ENCODE measurements at regions not wholly inside any gene's neighbourhood (a gene's known extent, or its start where the extent isn't known, plus 50 kb on each side); places are given as distances from the start of the nearest gene placed in this dataset.

DNA sequence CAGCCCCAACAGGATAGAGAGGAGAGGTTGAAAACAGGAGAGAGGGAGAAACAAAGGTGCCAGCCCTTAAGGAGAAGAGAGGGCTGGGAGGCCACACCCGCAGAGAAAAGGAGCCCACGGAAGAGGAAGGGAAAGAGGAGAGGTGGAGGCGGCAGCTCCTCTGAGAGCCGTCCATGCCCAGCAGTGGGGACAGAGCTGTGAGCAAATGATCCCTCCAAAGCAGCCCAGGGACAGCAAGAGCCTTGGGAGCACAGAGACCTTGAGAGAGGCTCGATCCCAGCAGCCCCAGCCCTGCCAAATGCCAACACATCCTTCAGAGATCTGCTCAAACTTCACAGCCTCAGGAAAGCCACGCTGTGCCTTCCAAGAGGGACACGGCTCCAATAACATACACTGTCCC, 66.7 kb upstream of the CORO2B start:
- BruUV-seq (replicated peaks), result no TSS peak
- H3K36me3 ChIP-seq (ENCODE audit: control insufficient read depth, insufficient read depth, low read length), result no peaks in the 10 kb centered on the region
- H3K9me3 Mint-ChIP-seq (ENCODE audit: unreplicated experiment), result peaks cover 14% of the 10 kb centered on the region
- no peaks in the 10 kb centered on the region for H3K27me3 ChIP-seq (replicated peaks; ENCODE audit: control insufficient read depth, insufficient read depth, low read length)
- H3K4me1 Mint-ChIP-seq (ENCODE audit: low read depth, unreplicated experiment), result no peaks in the 10 kb centered on the region
- TF ChIP-seq, protein P1, sequence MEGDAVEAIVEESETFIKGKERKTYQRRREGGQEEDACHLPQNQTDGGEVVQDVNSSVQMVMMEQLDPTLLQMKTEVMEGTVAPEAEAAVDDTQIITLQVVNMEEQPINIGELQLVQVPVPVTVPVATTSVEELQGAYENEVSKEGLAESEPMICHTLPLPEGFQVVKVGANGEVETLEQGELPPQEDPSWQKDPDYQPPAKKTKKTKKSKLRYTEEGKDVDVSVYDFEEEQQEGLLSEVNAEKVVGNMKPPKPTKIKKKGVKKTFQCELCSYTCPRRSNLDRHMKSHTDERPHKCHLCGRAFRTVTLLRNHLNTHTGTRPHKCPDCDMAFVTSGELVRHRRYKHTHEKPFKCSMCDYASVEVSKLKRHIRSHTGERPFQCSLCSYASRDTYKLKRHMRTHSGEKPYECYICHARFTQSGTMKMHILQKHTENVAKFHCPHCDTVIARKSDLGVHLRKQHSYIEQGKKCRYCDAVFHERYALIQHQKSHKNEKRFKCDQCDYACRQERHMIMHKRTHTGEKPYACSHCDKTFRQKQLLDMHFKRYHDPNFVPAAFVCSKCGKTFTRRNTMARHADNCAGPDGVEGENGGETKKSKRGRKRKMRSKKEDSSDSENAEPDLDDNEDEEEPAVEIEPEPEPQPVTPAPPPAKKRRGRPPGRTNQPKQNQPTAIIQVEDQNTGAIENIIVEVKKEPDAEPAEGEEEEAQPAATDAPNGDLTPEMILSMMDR (IDR thresholded peaks at IDR 0.05; ENCODE audit: insufficient read depth in 1 of 2, low read depth in 1 of 2, low read length in 1 of 2, severe bottlenecking in 1 of 2, unreplicated experiment in 1 of 2), result no peak
- no peaks in the 10 kb centered on the region for H3K36me3 Mint-ChIP-seq (ENCODE audit: insufficient read depth, unreplicated experiment)
- peaks cover 13% of the 10 kb centered on the region for H3K27me3 Mint-ChIP-seq (ENCODE audit: insufficient read depth, unreplicated experiment)
- intact Hi-C loops (cut with micrococcal nuclease; ENCODE audit: unreplicated experiment), result no loop called here
- no peaks in the 10 kb centered on the region for H3K4me1 ChIP-seq
- no peak overlapping the region for H3K27ac Mint-ChIP-seq (ENCODE audit: unreplicated experiment)
- H3K4me3 ChIP-seq (ENCODE audit: low read depth, low read length), result no peak overlapping the region
- H3K9me3 ChIP-seq, result 0 out of 2 replicates have a peak, but pooled peaks cover 3% of the 10 kb centered on the region
- CTCF ChIA-PET, result no interaction called here
- POLR2A ChIA-PET, result no interaction called here
- DNase-seq, result no peak
- H3K4me3 Mint-ChIP-seq (ENCODE audit: unreplicated experiment), result no peak overlapping the region

DNA sequence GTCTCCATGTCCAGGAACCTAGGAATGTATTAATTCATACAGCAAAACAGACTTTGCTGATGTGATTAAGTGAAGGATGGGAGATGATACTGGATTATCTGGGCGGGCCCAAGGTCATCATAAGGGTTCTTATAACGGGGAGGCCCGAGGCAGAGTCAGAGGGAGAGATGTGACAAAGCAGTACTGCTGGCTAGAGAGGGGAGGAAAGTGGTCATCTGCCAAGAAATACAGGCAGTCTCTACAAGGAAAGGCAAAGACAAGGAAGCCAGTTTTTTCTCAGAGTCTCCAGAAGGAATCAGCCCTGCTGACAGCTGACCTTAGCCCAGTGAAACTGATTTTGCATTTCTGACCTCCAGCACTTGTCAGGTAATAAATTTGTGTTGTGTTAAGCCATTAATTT, 66.2 kb upstream of the CORO2B start:
- no peaks in the 10 kb centered on the region for H3K4me1 Mint-ChIP-seq (ENCODE audit: low read depth, unreplicated experiment)
- no peaks in the 10 kb centered on the region for H3K27me3 ChIP-seq (replicated peaks; ENCODE audit: control insufficient read depth, insufficient read depth, low read length)
- H3K9me3 ChIP-seq, result 0 out of 2 replicates have a peak, but pooled peaks cover 3% of the 10 kb centered on the region
- peaks cover 14% of the 10 kb centered on the region for H3K9me3 Mint-ChIP-seq (ENCODE audit: unreplicated experiment)
- POLR2A ChIA-PET, result no interaction called here
- no peaks in the 10 kb centered on the region for H3K4me1 ChIP-seq
- intact Hi-C loops (cut with micrococcal nuclease; ENCODE audit: unreplicated experiment), result no loop called here
- H3K36me3 ChIP-seq (ENCODE audit: control insufficient read depth, insufficient read depth, low read length), result no peaks in the 10 kb centered on the region
- CTCF ChIA-PET, result no interaction called here
- no TSS peak for BruUV-seq (replicated peaks)
- no peaks in the 10 kb centered on the region for H3K36me3 Mint-ChIP-seq (ENCODE audit: insufficient read depth, unreplicated experiment)
- H3K27me3 Mint-ChIP-seq (ENCODE audit: insufficient read depth, unreplicated experiment), result peaks cover 13% of the 10 kb centered on the region
- H3K4me3 ChIP-seq (ENCODE audit: low read depth, low read length), result no peak overlapping the region
- no peak overlapping the region for H3K4me3 Mint-ChIP-seq (ENCODE audit: unreplicated experiment)
- no peak overlapping the region for H3K27ac Mint-ChIP-seq (ENCODE audit: unreplicated experiment)
- TF ChIP-seq, protein P1 (IDR thresholded peaks at IDR 0.05; ENCODE audit: insufficient read depth in 1 of 2, low read depth in 1 of 2, low read length in 1 of 2, severe bottlenecking in 1 of 2, unreplicated experiment in 1 of 2), result no peak
- DNase-seq, result no peak

DNA sequence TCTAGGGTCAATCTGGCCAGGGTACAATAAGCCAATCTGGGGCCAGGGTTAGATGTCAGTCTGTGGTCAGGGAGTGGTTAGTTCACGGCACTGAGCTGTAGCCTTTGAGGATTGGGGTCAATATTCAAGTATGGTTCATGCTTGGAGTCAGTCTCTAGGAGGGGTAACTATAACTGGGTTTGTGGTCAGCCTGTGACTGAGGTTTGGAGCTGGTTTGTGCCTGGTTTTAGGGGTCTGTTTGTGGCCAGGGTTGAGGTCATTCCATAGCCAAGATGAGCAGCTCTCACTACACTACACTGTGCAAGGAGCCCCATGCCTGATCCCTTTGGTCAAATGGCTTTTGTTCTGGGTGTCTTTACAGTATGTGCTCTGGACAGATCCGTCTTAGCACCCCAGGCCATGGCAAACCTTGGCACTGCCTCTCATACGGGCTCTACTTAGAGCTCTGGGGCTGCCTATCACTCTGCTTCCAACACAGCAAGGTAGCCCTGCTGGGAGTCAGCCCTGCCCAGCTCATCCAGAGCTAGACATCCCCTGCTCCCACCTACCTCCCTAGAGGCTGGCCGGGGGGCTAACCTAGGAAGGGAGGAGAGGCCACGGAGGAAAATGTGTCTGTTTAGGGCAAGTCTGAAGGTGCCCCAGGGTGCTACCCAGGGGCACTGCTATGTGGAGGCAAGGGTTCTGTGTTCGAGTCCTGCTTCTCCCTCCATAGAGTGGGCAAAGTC, 63.3 kb upstream of the CORO2B start:
- TF ChIP-seq, protein P1 (IDR thresholded peaks at IDR 0.05; ENCODE audit: insufficient read depth in 1 of 2, low read depth in 1 of 2, low read length in 1 of 2, severe bottlenecking in 1 of 2, unreplicated experiment in 1 of 2), result no peak
- Mint-ChIP-seq H3K4me1 (ENCODE audit: low read depth, unreplicated experiment) (no peaks in the 10 kb centered on the region), H3K36me3 (ENCODE audit: insufficient read depth, unreplicated experiment) (no peaks in the 10 kb centered on the region), H3K4me3 (ENCODE audit: unreplicated experiment) (no peak overlapping the region), H3K9me3 (ENCODE audit: unreplicated experiment) (peaks cover 14% of the 10 kb centered on the region), H3K27ac (ENCODE audit: unreplicated experiment) (no peak overlapping the region), H3K27me3 (ENCODE audit: insufficient read depth, unreplicated experiment) (peaks cover 16% of the 10 kb centered on the region)
- POLR2A ChIA-PET, result no interaction called here
- Histone ChIP-seq H3K4me1 (no peaks in the 10 kb centered on the region), H3K4me3 (ENCODE audit: low read depth, low read length) (no peak overlapping the region), H3K27me3 (replicated peaks; ENCODE audit: control insufficient read depth, insufficient read depth, low read length) (no peaks in the 10 kb centered on the region), H3K9me3 (0 out of 2 replicates have a peak, but pooled peaks cover 3% of the 10 kb centered on the region), H3K36me3 (ENCODE audit: control insufficient read depth, insufficient read depth, low read length) (no peaks in the 10 kb centered on the region)
- CTCF ChIA-PET, result interaction anchor here (0.6 kb wide), 1 partner anchor 158 kb away, joined by 3 read pairs; no protein-coding TSS in a partner anchor
- intact Hi-C loops (cut with micrococcal nuclease; ENCODE audit: unreplicated experiment), result no loop called here
- DNase-seq, result no peak
- no TSS peak for BruUV-seq (replicated peaks)
